HG03565 (cell line): ENCODE measurements at regions not wholly inside any gene's neighbourhood (a gene's known extent, or its start where the extent isn't known, plus 50 kb on each side); places are given as distances from the start of the nearest gene placed in this dataset.
"Not testable (repeated sequence)": the region's sequence is repeated elsewhere in the genome, so short reads cannot be mapped to it uniquely, and the experiment has no call there.

ENCODE experiments used
- ATAC-seq: cut with Tn5 transposase; IDR thresholded peaks from one replicate; pipeline ENCODE4 v1.9.1; 2021; ENCODE audit warnings: mild to moderate bottlenecking, moderate library complexity; ENCODE audit not compliant: unreplicated experiment

GRCh38 chr16:14384745-14385144 is 245.3 kb downstream of the PARN start:
- no peak for ATAC-seq

GRCh38 chr16:14383844-14384243 is 246.2 kb downstream of the PARN start:
- not testable (repeated sequence) for ATAC-seq

DNA sequence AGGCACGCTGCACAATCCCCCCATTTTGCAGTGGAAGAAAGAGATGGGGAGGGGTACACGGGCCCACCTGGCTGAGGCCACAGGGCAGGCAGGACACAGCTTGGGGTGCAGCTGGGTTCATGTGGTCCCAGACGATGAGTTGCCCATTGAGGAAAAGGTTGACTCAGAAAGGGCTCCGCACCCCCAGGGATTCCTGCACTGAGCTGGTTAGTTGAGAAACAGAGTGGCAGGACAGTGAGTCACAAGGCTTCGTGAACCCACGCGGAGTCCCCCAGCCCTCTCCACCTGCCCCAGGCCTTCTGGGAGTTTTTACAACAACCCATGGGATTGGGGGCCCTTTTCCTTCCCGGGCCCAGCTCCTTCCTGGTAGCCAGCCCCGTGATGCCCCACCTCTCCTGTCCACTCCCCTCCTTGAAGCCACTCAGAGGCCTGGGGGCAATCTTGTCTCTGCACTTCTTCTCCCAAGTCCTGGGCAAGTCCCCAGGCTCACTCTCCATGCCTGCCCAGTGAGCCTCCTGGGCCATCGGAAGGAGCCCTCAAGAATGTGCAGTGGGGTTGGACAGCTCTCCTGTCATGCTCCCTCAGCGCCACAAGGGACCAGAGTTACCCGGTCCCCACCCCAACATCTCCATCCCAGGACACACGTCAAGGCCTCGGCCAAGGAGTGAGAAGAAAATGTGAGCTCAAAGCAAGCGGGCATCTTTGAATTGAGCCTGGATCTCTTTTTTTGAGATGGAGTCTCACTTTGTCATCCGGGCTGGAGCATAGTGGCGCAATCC is 251.2 kb downstream of the PARN start:
- no peak for ATAC-seq

DNA sequence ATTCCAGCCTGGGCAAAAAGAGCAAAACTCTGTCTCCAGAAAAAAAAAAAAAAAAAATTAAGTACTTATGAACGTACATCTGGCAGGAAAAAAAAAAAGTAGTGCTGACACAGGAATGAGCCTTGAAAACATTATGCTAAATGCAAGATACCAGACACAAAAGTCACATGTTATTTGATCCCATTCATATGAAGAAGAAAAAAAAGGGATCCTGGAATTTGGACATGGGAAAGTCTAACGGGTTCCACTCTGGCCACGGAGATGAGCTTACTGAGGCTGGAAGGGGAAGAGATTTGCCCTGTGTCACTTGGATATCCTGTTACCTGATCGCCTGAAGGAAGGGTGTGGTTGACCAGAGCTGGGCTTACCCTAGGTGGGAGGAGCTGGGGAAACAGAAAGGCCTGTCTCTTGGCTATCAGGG is 251.9 kb downstream of the PARN start:
- ATAC-seq, result no peak

DNA sequence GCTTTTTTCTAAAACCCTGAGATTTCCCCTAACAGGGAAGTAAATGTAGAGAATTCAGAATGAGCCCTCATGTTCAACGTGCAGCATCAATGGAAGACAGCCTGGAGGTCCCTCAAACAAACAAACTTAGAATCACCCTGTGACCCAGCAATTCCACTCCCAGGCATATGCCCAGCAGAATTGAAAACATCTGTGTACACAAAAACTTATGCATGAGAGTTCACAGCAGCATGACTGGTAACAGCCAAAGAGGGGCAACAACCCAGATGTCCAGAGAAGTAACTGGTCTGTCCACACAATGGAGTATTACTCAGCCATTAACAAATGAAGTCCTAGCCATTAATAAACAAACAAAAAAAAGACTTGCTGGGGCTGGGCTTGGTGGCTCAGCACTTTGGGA is 252.7 kb downstream of the PARN start:
- ATAC-seq, result no peak

GRCh38 chr16:14375132-14375491 is 254.9 kb downstream of the PARN start:
- ATAC-seq, result no peak

DNA sequence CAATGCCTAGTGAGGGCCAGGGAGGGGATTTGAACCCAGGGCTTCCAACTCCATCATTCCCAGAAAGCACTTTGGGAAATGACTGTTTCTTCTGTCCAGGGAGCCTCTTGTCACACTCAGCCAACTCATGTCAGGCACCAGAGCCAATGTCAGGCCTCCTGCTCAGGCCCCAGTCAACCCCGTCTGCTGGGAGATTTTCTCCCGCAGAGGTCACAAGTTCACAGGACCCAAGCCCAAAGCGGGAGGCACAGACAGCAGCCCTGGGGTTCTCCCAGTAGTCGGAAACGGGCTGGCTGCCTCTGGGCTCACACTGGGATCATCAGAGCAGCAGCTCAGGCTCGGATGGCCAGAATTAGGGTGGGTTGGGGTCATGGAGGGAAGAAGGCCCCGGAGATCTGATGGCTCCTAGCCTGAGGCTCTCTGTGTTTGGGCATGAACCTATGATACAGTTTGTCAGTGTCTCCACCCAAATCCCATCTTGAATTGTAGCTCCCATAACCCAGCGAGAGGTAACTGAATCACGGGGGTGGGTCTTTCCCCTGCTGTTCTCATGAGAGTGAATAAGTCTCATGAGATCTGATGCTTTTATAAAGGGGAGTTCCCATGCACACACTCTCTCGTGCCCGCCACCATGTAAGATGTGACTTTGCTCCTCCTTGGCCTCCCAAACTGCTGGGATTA is 255.5 kb downstream of the PARN start:
- ATAC-seq, result no peak

DNA sequence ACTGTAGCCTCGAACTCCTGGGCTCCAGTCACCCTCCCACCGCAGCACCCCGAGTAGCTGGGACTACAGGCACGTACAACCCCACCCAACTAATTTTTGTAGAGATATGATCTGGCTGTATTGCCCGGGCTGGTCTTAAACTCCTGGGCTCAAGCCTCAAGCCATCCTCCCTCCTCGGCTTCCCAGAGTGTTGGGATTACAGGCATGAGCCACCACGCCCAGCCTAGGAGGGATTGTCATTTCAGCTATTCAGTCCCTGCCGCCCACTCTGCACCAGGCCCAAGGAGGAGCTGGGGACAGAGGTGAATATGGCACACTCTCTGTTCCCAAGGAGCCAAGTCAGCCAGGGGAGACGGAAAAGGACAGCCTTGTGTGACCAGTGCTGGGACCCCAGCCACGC is 256.2 kb downstream of the PARN start:
- ATAC-seq, result no peak

DNA sequence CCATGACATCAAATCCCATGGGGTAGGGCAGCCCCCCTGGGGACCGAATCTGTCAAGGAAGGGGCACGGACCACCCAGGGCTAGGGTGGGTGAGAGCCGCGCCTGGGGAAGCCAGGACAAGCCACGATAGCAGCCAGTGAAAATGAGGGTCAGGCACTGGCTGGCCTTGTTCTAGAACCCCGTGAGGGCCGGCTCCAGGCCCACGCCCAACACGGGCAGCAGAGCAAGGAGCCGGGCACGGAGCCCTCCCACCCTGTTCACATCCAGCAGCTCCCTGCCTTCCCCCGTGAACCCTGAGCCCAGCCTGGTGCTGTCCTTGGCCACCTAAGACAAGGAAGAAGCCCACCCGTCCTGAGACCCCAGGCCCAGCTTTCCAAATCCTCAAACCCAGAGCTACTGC is 256.7 kb downstream of the PARN start:
- ATAC-seq, result no peak

GRCh38 chr16:14372471-14372870 is 257.6 kb downstream of the PARN start:
- no peak for ATAC-seq

GRCh38 chr16:14371778-14372431 is 258.2 kb downstream of the PARN start:
- ATAC-seq, result no peak

DNA sequence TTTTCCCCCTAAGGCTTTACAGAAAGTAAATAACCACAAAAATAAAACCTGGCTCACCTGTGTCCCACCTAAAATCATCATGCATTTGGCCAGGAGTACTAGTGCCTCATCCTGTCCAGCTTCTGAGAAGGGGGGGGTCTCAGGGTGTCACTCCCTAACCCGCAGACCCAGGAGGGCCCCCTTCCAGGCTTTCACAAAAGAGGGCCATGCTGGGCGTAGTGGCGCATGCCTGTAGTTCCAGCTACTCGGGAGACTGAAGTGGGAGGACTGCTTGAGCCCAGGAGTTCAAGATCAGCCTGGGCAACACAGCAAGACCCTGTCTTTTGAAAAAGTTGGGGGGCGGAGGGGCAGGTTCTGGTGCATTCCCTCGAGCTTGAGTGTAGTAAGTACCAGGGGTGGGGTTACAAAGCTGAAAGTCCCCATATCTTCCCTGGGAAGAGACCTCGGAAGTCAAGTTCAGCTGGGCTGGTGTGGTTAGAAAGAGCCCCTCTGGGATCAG is 259.3 kb downstream of the PARN start:
- no peak for ATAC-seq

- ATAC-seq, result no peak
Observed at GRCh38 chr16:14369734-14370598, 260.1 kb downstream of the PARN start.

- ATAC-seq, result no peak
Observed at GRCh38 chr16:14368399-14368798, 261.7 kb downstream of the PARN start.

GRCh38 chr16:14366974-14367707 is 262.9 kb downstream of the PARN start:
- no peak for ATAC-seq

DNA sequence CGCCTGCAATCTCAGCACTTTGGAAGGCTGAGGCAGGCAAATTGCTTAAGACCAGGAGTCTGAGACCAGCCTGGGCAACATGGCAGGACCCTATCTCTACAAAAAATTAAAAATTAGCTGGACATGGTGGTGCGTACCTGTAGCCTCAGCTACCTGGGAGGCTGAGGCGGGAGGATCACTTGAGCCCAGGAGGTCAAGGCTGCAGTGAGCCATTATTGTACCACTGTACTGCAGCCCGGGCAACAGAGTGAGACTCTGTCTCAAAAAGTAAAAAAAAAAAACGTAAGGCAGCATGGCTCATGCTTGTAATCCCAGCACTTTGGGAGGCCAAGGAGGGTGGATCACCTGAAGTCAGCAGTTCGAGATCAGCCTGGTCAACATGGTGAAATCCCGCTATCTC is 263.6 kb downstream of the PARN start:
- ATAC-seq, result no peak

GRCh38 chr16:14365200-14365851 is 264.7 kb downstream of the PARN start:
- ATAC-seq, result no peak

GRCh38 chr16:14364386-14365199 is 265.5 kb downstream of the PARN start:
- ATAC-seq, result no peak

DNA sequence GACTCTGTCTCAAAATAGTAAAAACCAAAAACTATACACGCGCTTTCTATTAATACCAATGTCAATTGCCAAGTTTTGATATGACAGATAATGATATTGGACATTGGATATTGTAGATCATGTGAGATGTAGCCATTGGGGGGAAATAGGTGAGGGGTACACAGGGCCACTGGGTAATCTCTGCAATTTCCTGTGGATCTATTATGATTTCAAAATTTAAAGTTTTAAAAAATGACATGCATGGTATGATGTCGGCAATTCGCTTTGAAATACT is 266.0 kb downstream of the PARN start:
- ATAC-seq, result no peak
